Omental fat pad (tissue), 3 donors: ENCODE measurements at regions not wholly inside any gene's neighbourhood (a gene's known extent, or its start where the extent isn't known, plus 50 kb on each side); places are given as distances from the start of the nearest gene placed in this dataset.
A peak's percentile ranks its signal among the peaks of the same experiment; 100 is the strongest.

Experiments used
- ATAC-seq: fragments of 150-250 bp; one replicate; pipeline ENCODE4 v1.9.1; 2016; ENCODE audit warnings: mild to moderate bottlenecking, moderate library complexity; ENCODE audit not compliant: low FRiP score
- DNase-seq: peaks from one replicate; pipeline ENCODE4 v3.0.0-alpha.2; 2019; ENCODE audit warnings: low spot score
- TF ChIP-seq, protein P1 (sequence below), 3 donors: fragments of 450-650 bp; IDR thresholded peaks; one replicate each; pipeline ENCODE4 v1.5.1; 2016 to 2017; ENCODE audit warnings: antibody characterized with exemption in 3 of 3, mild to moderate bottlenecking in 3 of 3, moderate library complexity in 2 of 3

DNA sequence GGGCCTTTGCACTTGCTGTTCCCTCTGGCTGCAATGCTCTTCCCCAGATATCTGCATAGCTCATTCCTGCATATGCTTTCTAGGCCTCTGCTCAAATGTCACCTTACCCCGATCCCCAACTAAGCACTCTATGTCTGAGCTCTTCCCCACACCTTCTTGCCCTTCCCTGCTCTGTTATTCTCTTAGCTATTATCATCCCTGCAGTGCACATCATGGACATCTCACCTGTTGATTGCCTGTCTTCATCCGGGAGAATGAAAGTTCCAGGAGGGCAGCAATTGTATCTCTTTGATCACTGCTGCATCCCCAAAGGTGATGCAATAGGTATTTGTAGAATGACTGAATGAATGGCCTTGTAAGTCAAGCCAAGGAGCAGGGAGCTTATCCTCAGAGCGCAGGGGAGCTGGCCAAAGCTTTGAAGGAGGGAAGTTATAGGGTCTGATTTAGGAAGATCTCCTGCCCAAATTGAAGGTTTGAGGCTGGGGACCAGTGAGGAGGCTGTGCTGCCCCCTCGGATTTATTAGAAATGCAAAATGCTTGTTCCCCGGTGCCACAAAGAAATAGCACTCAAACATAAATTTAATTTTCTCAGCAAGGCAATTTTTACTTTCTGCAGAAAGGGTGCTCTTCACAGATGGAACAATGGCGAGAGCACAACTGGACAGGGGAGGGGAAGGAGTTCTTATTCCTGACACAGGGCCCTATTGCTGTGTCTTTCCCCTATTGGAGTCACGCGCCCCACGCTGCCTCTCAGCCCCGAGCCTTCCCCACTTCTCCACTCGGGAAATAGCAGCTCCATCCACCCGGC, 631.1 kb downstream of the MATN1 start:
- no peak for ATAC-seq

GRCh38 chr1:30090162-30090820, 633.1 kb downstream of the MATN1 start:
- no peak for ATAC-seq
- TF ChIP-seq, protein P1, sequence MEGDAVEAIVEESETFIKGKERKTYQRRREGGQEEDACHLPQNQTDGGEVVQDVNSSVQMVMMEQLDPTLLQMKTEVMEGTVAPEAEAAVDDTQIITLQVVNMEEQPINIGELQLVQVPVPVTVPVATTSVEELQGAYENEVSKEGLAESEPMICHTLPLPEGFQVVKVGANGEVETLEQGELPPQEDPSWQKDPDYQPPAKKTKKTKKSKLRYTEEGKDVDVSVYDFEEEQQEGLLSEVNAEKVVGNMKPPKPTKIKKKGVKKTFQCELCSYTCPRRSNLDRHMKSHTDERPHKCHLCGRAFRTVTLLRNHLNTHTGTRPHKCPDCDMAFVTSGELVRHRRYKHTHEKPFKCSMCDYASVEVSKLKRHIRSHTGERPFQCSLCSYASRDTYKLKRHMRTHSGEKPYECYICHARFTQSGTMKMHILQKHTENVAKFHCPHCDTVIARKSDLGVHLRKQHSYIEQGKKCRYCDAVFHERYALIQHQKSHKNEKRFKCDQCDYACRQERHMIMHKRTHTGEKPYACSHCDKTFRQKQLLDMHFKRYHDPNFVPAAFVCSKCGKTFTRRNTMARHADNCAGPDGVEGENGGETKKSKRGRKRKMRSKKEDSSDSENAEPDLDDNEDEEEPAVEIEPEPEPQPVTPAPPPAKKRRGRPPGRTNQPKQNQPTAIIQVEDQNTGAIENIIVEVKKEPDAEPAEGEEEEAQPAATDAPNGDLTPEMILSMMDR (IDR thresholded peaks at IDR 0.05) = no peak
- DNase-seq = no peak

More for the DNA sequence above, 631.1 kb downstream of the MATN1 start:
- TF ChIP-seq, protein P1 (IDR thresholded peaks at IDR 0.05) = no peak
- DNase-seq = no peak

DNA sequence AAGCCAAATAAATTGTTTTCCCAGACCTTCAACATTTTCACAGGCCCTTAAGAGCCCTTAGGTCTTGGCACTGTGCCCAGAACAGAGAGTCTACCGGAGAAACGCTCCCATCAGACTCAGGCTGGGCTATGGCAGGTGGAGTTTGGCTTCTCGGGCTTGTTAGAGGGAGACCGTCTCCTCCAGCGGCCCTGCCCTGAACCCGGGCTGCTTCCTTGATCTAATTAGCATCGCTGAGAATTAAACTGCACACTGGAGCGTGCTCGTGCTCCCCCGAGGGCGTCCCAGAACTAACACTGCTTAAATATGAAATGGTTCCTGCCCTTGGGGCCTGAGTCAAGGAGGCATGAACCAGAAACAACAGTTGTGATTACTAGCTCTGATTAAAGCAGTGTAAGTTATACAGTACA, 634.4 kb downstream of the MATN1 start:
- ATAC-seq (no peak), DNase-seq (no peak)
- TF ChIP-seq, protein P1 (IDR thresholded peaks at IDR 0.05) = no peak

- ATAC-seq (no peak), DNase-seq (no peak)
- TF ChIP-seq, protein P1 (IDR thresholded peaks at IDR 0.05) = no peak
Observed at GRCh38 chr1:30088594-30088993, 634.8 kb downstream of the MATN1 start.

- ATAC-seq (no peak), DNase-seq (no peak)
- TF ChIP-seq, protein P1 (IDR thresholded peaks at IDR 0.05) = no peak
Observed at GRCh38 chr1:30087465-30087864, 635.9 kb downstream of the MATN1 start.

DNA sequence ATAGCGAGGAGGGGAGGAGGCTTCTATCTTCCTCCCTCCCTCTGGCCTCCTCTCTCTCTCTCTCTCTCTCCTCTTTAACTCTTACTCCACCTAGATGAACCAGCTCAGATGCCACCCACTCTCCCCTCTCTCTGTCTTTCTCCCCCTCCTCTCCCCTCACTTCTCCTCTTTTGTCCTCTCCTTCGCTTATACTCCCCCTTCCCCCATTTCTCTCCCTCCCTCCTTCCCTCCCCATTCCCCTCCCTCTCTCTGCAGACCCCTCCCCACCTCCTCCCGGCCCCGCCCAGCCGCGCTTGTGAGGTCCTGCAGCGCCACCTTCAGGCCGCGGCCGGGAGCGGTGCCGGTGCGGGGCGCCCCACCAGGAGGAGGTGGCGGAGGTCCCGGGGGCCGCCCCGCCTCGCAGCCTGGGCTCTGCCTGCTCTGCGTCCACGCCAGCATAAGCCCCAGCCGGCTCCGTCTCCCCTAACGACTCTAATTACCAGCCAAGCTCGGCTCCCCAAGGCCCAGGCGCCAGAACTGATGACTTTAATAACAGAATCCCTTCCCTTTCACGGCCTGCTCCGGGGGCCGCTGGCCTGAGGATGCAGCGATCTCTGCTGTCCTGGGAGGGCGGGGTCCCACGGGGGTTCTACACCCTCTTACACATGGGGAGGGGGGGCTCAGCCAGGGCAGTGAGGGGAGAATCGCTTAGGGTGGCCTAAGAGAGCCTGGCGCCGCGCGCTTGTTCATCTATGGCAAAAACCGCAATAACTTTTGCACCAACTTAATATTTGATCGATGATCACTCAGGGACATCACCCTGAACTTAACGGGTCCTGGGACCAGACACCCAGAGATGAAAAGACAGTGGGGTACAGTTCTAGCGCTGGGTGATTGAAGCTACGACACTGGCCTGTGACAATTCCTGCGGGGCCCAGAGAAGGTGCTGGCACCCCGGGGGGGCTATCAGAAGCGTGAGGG, 637.3 kb downstream of the MATN1 start:
- TF ChIP-seq, protein P1 (IDR thresholded peaks at IDR 0.05) = peak in 1 of 3 donors; percentile 20
- DNase-seq = peak; percentile 46

More for the DNA sequence above, 637.3 kb downstream of the MATN1 start:
- no peak for ATAC-seq
